ENCODE measurements at regions not wholly inside any gene's neighbourhood (a gene's known extent, or its start where the extent isn't known, plus 50 kb on each side); places are given as distances from the start of the nearest gene placed in this dataset.

DNA sequence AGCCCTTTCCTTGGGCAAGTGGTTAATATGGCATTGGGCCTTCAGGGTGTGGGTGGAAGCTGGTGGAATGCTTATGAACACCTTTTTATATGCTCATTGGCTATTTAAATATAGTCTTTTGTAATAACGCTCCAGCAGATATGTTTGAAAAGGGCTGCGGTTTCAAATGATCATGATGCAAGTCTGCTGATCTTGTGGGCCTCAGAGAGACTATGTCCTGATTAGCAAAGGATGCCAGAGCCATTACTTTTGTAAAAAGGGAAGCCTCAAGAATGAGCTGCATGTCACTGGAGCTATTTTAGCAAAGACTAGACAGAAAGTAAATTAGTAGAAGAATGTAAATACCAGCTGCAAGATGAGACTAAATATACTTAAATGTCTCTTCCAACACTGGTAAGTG is 200.5 kb downstream of the GXYLT1 start:
- Histone ChIP-seq H3K27ac (replicated peaks) (no peak overlapping the region), H3K4me1 (no peaks in the 10 kb centered on the region)

GRCh38 chr12:41943671-41944070 is 201.0 kb downstream of the GXYLT1 start:
- Histone ChIP-seq H3K4me3 (no peak overlapping the region), H3K9me3 (replicated peaks) (peaks cover 19% of the 10 kb centered on the region), H3K36me3 (no peaks in the 10 kb centered on the region), H3K27me3 (ENCODE audit: low read depth) (no peaks in the 10 kb centered on the region), H3K27ac (replicated peaks) (no peak overlapping the region), H3K4me1 (no peaks in the 10 kb centered on the region)
- intact Hi-C loops (cut with micrococcal nuclease), result no loop called here
- no peak for DNase-seq
- TF ChIP-seq CTCF (IDR thresholded peaks at IDR 0.05; ENCODE audit: borderline replicate concordance), result no peak

More for the DNA sequence above, 200.5 kb downstream of the GXYLT1 start:
- DNase-seq, result no peak
- Histone ChIP-seq H3K36me3 (no peaks in the 10 kb centered on the region), H3K4me3 (no peak overlapping the region), H3K27me3 (ENCODE audit: low read depth) (no peaks in the 10 kb centered on the region), H3K9me3 (replicated peaks) (peaks cover 19% of the 10 kb centered on the region)
- TF ChIP-seq CTCF (IDR thresholded peaks at IDR 0.05; ENCODE audit: borderline replicate concordance), result no peak
- intact Hi-C loops (cut with micrococcal nuclease), result no loop called here

- no peaks in the 10 kb centered on the region for H3K27me3 ChIP-seq (ENCODE audit: low read depth)
- no peak overlapping the region for H3K4me3 ChIP-seq
- no peaks in the 10 kb centered on the region for H3K36me3 ChIP-seq
- TF ChIP-seq CTCF (IDR thresholded peaks at IDR 0.05; ENCODE audit: borderline replicate concordance), result no peak
- DNase-seq, result no peak
- intact Hi-C loops (cut with micrococcal nuclease), result no loop called here
- H3K9me3 ChIP-seq (replicated peaks), result peaks cover 19% of the 10 kb centered on the region
- no peaks in the 10 kb centered on the region for H3K4me1 ChIP-seq
- H3K27ac ChIP-seq (replicated peaks), result no peak overlapping the region
These were observed 202.3 kb downstream of the GXYLT1 start for GRCh38 chr12:41942354-41942753.

DNA sequence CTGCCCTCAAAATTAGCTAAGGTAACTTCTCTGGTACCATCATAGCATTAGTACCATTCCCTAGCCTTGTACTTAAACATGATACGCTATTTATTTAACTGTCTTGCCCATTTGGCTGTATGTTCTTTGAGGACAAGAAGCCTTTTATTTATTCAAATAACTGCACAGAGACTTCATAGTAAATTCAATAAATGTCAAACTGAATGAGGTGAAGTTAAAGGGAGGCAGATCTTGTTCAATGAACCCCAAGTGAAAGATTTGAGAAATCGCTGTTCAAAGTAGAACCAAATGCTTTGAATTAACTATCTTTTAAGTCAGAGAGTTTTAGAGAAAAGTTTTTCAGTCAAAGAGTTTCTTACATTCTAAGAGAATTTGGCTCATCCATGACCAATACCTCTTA is 203.6 kb downstream of the GXYLT1 start:
- no peaks in the 10 kb centered on the region for H3K36me3 ChIP-seq
- no peak for DNase-seq
- no peak overlapping the region for H3K27ac ChIP-seq (replicated peaks)
- peaks cover 14% of the 10 kb centered on the region for H3K9me3 ChIP-seq (replicated peaks)
- no peak overlapping the region for H3K4me3 ChIP-seq
- intact Hi-C loops (cut with micrococcal nuclease), result no loop called here
- H3K27me3 ChIP-seq (ENCODE audit: low read depth), result no peaks in the 10 kb centered on the region
- H3K4me1 ChIP-seq, result no peaks in the 10 kb centered on the region
- TF ChIP-seq CTCF (IDR thresholded peaks at IDR 0.05; ENCODE audit: borderline replicate concordance), result no peak

DNA sequence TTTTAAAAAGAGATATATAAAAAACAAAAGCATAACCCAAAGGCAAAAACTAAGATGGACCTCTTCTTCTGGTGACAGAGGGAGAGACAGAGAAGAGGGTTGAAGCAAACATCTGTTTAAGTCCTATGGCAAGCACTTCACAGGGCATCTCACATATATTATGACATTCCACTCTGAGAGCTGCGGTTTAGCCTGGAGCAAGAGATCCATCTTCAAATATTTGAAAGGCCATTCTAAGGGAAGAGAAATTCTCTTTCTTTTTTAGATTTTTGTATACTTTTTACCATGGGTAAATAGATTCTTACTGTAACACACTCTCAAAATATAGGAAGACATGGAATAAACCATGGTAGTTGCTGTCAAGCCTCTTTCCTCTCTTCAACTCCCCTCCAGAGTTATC is 204.1 kb downstream of the GXYLT1 start:
- TF ChIP-seq CTCF (IDR thresholded peaks at IDR 0.05; ENCODE audit: borderline replicate concordance), result no peak
- no peaks in the 10 kb centered on the region for H3K27me3 ChIP-seq (ENCODE audit: low read depth)

DNA sequence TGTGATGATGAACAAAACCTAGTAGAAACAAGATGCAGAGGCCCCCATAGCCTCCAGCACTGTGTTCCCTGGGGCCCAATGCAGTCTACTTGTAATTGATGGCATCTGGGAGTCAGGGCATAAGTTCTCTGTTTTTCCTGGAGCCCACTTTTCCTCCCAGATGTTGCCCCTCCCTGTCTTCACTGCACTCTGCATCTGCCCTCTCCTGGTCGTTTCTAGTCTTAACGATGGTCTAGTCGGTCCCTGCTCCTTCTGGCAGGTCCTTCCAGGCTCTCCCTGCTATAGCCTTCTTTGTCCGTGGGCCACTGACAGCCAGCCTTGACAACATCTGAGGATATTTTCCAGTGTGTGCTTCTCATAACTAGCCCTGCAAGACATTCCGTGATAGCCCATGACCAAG is 208.3 kb downstream of the GXYLT1 start:
- DNase-seq, result no peak
- H3K4me1 ChIP-seq, result peaks cover 5% of the 10 kb centered on the region

More for the DNA sequence above, 204.1 kb downstream of the GXYLT1 start:
- no peak overlapping the region for H3K27ac ChIP-seq (replicated peaks)
- no peaks in the 10 kb centered on the region for H3K4me1 ChIP-seq
- no peaks in the 10 kb centered on the region for H3K36me3 ChIP-seq
- peaks cover 9% of the 10 kb centered on the region for H3K9me3 ChIP-seq (replicated peaks)
- intact Hi-C loops (cut with micrococcal nuclease), result no loop called here
- H3K4me3 ChIP-seq, result no peak overlapping the region
- DNase-seq, result no peak

More for the DNA sequence above, 208.3 kb downstream of the GXYLT1 start:
- no peak for TF ChIP-seq CTCF (IDR thresholded peaks at IDR 0.05; ENCODE audit: borderline replicate concordance)
- Histone ChIP-seq H3K9me3 (replicated peaks) (no peaks in the 10 kb centered on the region), H3K27ac (replicated peaks) (no peak overlapping the region), H3K4me3 (no peak overlapping the region), H3K27me3 (ENCODE audit: low read depth) (no peaks in the 10 kb centered on the region), H3K36me3 (no peaks in the 10 kb centered on the region)
- intact Hi-C loops (cut with micrococcal nuclease), result no loop called here
